ENCODE measurements at regions not wholly inside any gene's neighbourhood (a gene's known extent, or its start where the extent isn't known, plus 50 kb on each side); places are given as distances from the start of the nearest gene placed in this dataset.

- no peak overlapping the region for H3K4me3 ChIP-seq (ENCODE audit: low read depth, low read length)
- FAIRE-seq (no peak), DNase-seq (ENCODE audit: low read depth) (no peak)
- TF ChIP-seq CTCF (IDR thresholded peaks at IDR 0.05; ENCODE audit: insufficient read depth, low read length, severe bottlenecking), result no peak
- H3K27me3 ChIP-seq (ENCODE audit: control insufficient read depth, insufficient read depth, low read length), result no peaks in the 10 kb centered on the region
- no peaks in the 10 kb centered on the region for H3K36me3 ChIP-seq (ENCODE audit: control insufficient read depth, insufficient read depth, low read length)
Measured at GRCh38 chr4:135840781-135841180, 1639.2 kb upstream of the PABPC4L start.

GRCh38 chr4:135839712-135840111 is 1638.1 kb upstream of the PABPC4L start:
- no peak for DNase-seq (ENCODE audit: low read depth)
- Histone ChIP-seq H3K36me3 (ENCODE audit: control insufficient read depth, insufficient read depth, low read length) (no peaks in the 10 kb centered on the region), H3K27me3 (ENCODE audit: control insufficient read depth, insufficient read depth, low read length) (no peaks in the 10 kb centered on the region), H3K4me3 (ENCODE audit: low read depth, low read length) (no peak overlapping the region)
- FAIRE-seq, result no peak
- no peak for TF ChIP-seq CTCF (IDR thresholded peaks at IDR 0.05; ENCODE audit: insufficient read depth, low read length, severe bottlenecking)

GRCh38 chr4:135838889-135839288 is 1637.3 kb upstream of the PABPC4L start:
- Histone ChIP-seq H3K27me3 (ENCODE audit: control insufficient read depth, insufficient read depth, low read length) (no peaks in the 10 kb centered on the region), H3K4me3 (ENCODE audit: low read depth, low read length) (no peak overlapping the region), H3K36me3 (ENCODE audit: control insufficient read depth, insufficient read depth, low read length) (no peaks in the 10 kb centered on the region)
- DNase-seq (ENCODE audit: low read depth), result peak; percentile 4
- FAIRE-seq, result no peak
- no peak for TF ChIP-seq CTCF (IDR thresholded peaks at IDR 0.05; ENCODE audit: insufficient read depth, low read length, severe bottlenecking)

- Histone ChIP-seq H3K36me3 (ENCODE audit: control insufficient read depth, insufficient read depth, low read length) (no peaks in the 10 kb centered on the region), H3K27me3 (ENCODE audit: control insufficient read depth, insufficient read depth, low read length) (no peaks in the 10 kb centered on the region), H3K4me3 (ENCODE audit: low read depth, low read length) (no peak overlapping the region)
- no peak for TF ChIP-seq CTCF (IDR thresholded peaks at IDR 0.05; ENCODE audit: insufficient read depth, low read length, severe bottlenecking)
- no peak for FAIRE-seq
- DNase-seq (ENCODE audit: low read depth), result no peak
Measured at GRCh38 chr4:135834471-135834870, 1632.9 kb upstream of the PABPC4L start.

- DNase-seq (ENCODE audit: low read depth) (no peak), FAIRE-seq (no peak)
- Histone ChIP-seq H3K36me3 (ENCODE audit: control insufficient read depth, insufficient read depth, low read length) (no peaks in the 10 kb centered on the region), H3K4me3 (ENCODE audit: low read depth, low read length) (no peak overlapping the region), H3K27me3 (ENCODE audit: control insufficient read depth, insufficient read depth, low read length) (no peaks in the 10 kb centered on the region)
- no peak for TF ChIP-seq CTCF (IDR thresholded peaks at IDR 0.05; ENCODE audit: insufficient read depth, low read length, severe bottlenecking)
Measured at GRCh38 chr4:135833529-135833928, 1631.9 kb upstream of the PABPC4L start.

GRCh38 chr4:135824759-135825296 is 1623.2 kb upstream of the PABPC4L start:
- FAIRE-seq, result no peak
- TF ChIP-seq CTCF (IDR thresholded peaks at IDR 0.05; ENCODE audit: insufficient read depth, low read length, severe bottlenecking), result no peak
- DNase-seq (ENCODE audit: low read depth), result no peak
- Histone ChIP-seq H3K36me3 (ENCODE audit: control insufficient read depth, insufficient read depth, low read length) (no peaks in the 10 kb centered on the region), H3K27me3 (ENCODE audit: control insufficient read depth, insufficient read depth, low read length) (no peaks in the 10 kb centered on the region), H3K4me3 (ENCODE audit: low read depth, low read length) (no peak overlapping the region)
